ENCODE measurements at regions not wholly inside any gene's neighbourhood (a gene's known extent, or its start where the extent isn't known, plus 50 kb on each side); places are given as distances from the start of the nearest gene placed in this dataset.

DNA sequence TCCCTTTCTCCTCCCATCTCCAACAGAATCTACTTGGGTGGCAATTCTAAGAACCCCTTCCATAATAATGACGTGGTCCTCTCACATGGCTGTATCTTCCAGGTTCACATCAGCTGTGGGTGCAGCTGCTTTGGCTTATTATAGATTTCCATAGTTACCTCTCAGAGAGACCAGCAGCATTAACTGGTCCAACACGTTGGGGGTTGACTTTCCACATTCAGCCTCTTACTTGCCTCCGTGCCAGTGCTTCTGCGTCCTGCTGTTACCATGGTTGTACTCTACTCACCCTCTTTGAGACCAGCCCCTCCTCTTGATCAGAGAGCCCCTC is 570.7 kb downstream of the PLCL1 start:
- Histone ChIP-seq H3K36me3 (ENCODE audit: control insufficient read depth in 2 of 2, extremely low read depth in 1 of 2, insufficient read depth in 2 of 2, low read length in 2 of 2) (no peaks in the 10 kb centered on the region), H3K9me1 (replicated peaks; ENCODE audit: control insufficient read depth, extremely low read depth, insufficient read depth, low read length) (no peaks in the 10 kb centered on the region), H4K20me1 (replicated peaks; ENCODE audit: control insufficient read depth, extremely low read depth, insufficient read depth, low read length) (no peaks in the 10 kb centered on the region), H3K4me1 (ENCODE audit: control insufficient read depth, extremely low read depth, insufficient read depth, low read length) (no peaks in the 10 kb centered on the region), H3K9ac (replicated peaks; ENCODE audit: extremely low read depth, insufficient read depth, low read length) (no peak overlapping the region), H2AFZ (ENCODE audit: low read depth, low read length) (no peak overlapping the region), H3K9me3 (replicated peaks; ENCODE audit: control insufficient read depth, insufficient read depth, low read length) (no peaks in the 10 kb centered on the region), H3K27me3 (ENCODE audit: control insufficient read depth in 2 of 2, insufficient read depth in 2 of 2, low read length in 2 of 2) (no peaks in the 10 kb centered on the region), H3K4me2 (ENCODE audit: insufficient read depth, low read length) (no peak overlapping the region), H3K79me2 (ENCODE audit: control insufficient read depth, insufficient read depth, low read length) (no peaks in the 10 kb centered on the region), H3K4me3 (replicated peaks in 1 of 3; ENCODE audit: insufficient read depth in 1 of 3, low read depth in 1 of 3, low read length in 3 of 3) (no peak overlapping the region), H3K27ac (ENCODE audit: insufficient read depth, low read depth, low read length) (no peak overlapping the region)
- ChIA-PET POLR2A (no interaction called here), CTCF (interaction anchor here (0.6 to 2.5 kb wide), 12 partner anchors 12 to 1414 kb away, joined by 3 to 72 read pairs (median 4); no protein-coding TSS in a partner anchor)
- DNase-seq (ENCODE audit: low read depth, low spot score) (no peak), FAIRE-seq (no peak)
- dilution Hi-C loops (cut with MboI; ENCODE audit: extremely low pct_ligation_motif_present, low sequenced_read_pairs) (no loop called here), intact Hi-C loops (cut with micrococcal nuclease) (no loop called here)
- no TSS peak for BruUV-seq (replicated peaks)
- TF ChIP-seq JUN (IDR thresholded peaks at IDR 0.05; ENCODE audit: borderline replicate concordance, insufficient read depth, insufficient read length, low read depth) (no peak), POLR2A (IDR thresholded peaks at IDR 0.05; ENCODE audit: low read depth, low read length) (no peak), FOS (IDR thresholded peaks at IDR 0.05; ENCODE audit: borderline replicate concordance, insufficient read depth, low read length) (no peak), MYC (IDR thresholded peaks at IDR 0.05; ENCODE audit: low read depth, low read length) (no peak), EZH2 (IDR thresholded peaks at IDR 0.05; ENCODE audit: borderline replicate concordance, low read depth, low read length, severe bottlenecking) (no peak), MAX (IDR thresholded peaks at IDR 0.05; ENCODE audit: insufficient read depth, insufficient read length) (no peak), POLR2AphosphoS5 (IDR thresholded peaks at IDR 0.05; ENCODE audit: insufficient read depth, low read depth, low read length) (no peak), GATA2 (IDR thresholded peaks at IDR 0.05; ENCODE audit: insufficient read depth, insufficient read length, low read depth, low read length) (no peak)
- TF ChIP-seq, protein P1, sequence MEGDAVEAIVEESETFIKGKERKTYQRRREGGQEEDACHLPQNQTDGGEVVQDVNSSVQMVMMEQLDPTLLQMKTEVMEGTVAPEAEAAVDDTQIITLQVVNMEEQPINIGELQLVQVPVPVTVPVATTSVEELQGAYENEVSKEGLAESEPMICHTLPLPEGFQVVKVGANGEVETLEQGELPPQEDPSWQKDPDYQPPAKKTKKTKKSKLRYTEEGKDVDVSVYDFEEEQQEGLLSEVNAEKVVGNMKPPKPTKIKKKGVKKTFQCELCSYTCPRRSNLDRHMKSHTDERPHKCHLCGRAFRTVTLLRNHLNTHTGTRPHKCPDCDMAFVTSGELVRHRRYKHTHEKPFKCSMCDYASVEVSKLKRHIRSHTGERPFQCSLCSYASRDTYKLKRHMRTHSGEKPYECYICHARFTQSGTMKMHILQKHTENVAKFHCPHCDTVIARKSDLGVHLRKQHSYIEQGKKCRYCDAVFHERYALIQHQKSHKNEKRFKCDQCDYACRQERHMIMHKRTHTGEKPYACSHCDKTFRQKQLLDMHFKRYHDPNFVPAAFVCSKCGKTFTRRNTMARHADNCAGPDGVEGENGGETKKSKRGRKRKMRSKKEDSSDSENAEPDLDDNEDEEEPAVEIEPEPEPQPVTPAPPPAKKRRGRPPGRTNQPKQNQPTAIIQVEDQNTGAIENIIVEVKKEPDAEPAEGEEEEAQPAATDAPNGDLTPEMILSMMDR (IDR thresholded peaks at IDR 0.05; ENCODE audit: extremely low read depth in 1 of 2, insufficient read depth in 1 of 2, low read depth in 1 of 2, low read length in 2 of 2): no peak
